ENCODE measurements at regions not wholly inside any gene's neighbourhood (a gene's known extent, or its start where the extent isn't known, plus 50 kb on each side); places are given as distances from the start of the nearest gene placed in this dataset.

- DNase-seq: no peak
These were observed 501.6 kb downstream of the MID1IP1 start for GRCh38 chrX:39302838-39303237.

DNA sequence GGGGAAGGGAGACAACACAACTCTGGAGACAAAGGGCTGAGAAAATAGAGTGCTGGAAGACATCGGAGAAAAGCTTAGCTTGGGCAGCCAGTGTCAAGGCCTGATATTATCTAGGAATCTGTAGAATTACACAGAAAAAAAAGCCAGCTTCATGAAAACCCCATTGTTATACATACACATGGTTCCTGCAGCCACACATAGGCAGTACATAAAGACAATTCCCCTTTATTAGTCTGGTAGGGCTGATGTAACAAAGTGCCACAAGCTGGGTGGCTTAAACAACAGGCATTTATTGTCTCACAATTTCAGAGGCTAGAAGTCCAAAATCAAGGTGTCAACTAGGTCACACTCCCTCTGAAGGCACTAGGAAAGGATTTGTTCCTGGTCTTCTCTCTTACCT is 503.5 kb downstream of the MID1IP1 start:
- DNase-seq: no peak

DNA sequence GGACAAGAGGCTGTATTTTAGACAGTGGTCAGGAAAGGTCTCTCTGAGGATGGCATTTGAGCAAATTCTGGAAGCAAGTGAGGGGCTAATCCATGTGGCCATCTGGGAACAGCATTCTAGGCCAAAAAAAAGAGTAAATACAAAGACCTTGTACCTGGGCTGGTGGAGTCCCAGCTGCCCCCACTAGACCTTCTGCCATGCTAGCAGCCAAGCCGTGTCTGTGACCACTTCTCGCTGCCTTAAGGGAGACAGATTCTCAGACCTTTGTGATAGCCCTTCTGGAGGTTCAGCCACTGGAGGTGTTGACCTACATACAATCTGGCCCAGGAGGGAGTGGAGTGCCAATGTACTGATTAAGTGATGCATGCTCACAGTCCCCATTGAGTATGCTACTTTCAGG is 506.2 kb downstream of the MID1IP1 start:
- DNase-seq: no peak

DNA sequence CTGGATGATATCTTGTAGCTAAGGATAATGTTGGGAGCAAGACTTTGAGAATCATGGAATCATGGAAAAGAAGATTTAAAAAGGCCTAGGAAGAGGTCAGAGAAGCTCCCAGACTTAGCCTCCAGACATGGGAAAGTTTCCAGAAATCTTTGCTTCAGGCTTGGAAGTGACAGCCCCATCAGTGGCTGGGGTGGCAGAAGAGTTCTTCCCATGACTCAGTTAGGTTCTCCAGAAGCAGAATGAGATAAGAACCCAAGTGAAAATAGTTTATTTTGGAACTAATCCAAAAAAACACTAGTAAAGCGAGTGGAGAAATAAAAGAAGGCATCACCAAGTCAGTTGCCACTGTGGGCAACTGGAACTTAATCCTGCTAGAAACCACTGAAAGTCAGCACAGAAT is 506.9 kb downstream of the MID1IP1 start:
- DNase-seq: no peak

DNA sequence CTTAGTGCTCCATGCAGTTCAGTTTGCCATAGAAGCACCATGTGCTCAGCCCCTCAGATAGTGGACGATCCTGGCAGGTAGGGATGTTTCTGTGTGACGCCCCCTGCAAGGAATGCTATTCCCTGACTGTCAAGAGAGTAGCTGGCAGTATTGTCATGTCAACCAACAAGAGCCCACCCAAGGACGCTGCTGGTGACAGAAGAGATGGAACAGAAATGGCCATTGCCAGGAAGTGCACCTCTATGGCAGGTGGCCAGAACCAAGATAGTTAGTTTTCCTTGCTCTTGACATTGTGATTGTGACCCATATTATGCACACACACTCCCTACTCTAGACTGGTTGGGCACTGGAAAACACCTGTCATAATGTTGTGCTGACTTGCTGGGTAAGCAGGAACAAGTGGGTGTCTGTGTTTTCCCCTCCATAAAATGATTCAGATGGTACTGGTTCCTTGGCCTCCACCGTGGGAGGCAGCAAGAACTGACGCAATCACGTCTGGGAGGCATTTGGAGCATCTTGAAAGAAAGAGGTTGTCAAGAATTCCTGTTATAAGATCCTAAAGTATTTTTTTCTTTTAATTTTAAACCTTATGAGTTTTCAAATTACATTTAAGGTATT is 507.9 kb downstream of the MID1IP1 start:
- no peak for DNase-seq

DNA sequence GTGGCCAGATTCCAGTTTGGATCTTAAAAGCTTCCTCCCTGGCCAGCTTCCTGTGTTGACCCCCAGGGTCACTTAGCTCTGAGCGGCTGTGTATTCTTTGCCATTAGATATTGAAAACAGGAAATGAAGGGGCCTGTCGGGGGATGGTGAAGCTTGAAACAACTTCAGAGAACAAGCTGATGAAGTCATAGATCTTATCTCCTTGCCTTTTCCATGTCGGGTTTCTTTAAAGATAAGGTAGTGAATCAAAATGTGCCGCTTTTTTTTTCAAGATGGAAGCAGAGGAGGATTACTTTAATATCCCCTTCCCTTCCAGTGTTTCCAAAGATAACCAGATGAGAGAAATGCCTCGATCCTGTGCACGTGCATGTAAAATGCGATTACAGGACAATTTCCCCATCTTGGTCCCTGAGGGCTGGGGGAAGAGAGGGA is 508.5 kb downstream of the MID1IP1 start:
- DNase-seq: no peak

- DNase-seq: no peak
These were observed 509.6 kb downstream of the MID1IP1 start for GRCh38 chrX:39310891-39311290.

DNA sequence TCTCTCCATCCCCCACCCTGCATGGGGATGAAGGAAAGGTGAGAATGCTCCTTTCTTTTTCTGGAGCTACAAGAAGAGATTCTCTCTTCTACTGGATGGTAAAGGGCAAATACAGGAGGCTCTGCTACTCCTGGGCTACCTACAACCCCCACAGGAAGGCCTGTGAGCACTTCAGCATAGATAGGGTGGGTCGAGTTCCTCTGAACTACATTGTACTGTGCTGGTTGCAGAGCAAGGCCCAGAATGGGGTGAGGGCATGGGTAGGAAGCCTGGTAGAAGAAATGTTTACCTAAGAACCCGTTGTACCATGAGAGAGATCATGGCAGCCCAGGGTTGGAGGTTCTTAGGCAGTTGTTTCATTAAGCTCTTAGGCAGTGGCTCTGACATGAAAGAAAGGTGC is 510.4 kb downstream of the MID1IP1 start:
- DNase-seq: no peak

GRCh38 chrX:39313146-39313545 is 511.9 kb downstream of the MID1IP1 start:
- no peak for DNase-seq

- no peak for DNase-seq
These were observed 517.5 kb downstream of the MID1IP1 start for GRCh38 chrX:39318506-39319343.

- no peak for DNase-seq
These were observed 518.9 kb downstream of the MID1IP1 start for GRCh38 chrX:39320165-39320564.

- DNase-seq: no peak
These were observed 521.2 kb downstream of the MID1IP1 start for GRCh38 chrX:39322496-39322895.

GRCh38 chrX:39324233-39324930 is 523.1 kb downstream of the MID1IP1 start:
- DNase-seq: no peak

DNA sequence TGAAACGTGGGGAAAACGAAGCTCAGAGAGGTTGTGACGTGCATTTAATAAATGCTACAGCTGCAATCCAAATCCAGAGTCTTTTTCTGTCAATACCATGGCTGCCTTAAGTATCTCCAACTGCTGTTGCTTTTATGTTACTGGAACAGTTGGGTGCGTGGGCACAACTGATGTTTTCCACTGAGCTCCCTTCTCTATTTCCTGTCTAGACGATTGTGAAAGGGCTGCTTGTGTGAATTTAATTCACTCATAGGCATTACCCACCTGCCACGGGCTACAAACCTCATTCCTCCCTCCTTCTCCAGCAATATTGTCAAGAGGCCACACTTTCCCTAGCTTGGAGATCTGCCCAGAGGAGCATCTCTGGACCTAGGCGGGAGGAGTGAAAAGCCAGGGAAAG is 526.0 kb downstream of the MID1IP1 start:
- no peak for DNase-seq

DNA sequence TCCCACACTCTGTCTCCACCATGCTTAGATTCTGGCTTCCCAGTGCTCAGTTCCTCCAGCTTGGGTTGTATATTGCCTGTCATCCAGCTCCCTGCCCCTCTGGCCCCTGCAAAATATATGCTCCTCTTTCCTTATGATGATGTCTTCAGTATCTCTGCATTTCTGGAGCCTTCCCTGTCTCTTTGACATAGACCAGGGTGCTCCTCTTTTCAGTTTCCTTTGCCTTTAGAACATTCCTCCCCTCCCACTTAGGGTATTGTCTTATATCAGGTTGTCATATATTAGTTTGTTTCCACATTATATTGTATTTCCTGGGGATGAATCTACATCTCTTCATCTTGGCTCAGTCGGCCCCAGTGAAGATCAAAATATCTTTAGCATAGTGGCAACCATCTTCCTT is 526.4 kb downstream of the MID1IP1 start:
- no peak for DNase-seq

DNA sequence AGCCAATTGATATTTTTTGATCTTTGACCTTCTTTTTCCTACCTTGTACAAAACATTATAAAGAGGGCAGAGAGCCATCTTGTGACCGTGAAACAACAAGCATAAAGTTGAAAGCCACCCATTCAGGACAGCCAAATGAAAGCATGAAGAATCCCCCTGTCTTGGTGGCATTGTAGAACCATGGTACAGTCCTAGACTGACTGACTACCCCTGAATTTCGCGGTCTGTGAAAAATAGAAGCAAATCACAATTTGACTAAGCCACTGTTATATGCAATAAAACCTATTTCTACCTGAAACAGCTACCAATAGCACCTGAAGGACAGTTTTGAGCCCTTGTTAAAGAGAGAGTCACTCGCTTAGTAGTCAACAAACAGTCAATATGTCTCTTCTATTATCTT is 527.4 kb downstream of the MID1IP1 start:
- no peak for DNase-seq

DNA sequence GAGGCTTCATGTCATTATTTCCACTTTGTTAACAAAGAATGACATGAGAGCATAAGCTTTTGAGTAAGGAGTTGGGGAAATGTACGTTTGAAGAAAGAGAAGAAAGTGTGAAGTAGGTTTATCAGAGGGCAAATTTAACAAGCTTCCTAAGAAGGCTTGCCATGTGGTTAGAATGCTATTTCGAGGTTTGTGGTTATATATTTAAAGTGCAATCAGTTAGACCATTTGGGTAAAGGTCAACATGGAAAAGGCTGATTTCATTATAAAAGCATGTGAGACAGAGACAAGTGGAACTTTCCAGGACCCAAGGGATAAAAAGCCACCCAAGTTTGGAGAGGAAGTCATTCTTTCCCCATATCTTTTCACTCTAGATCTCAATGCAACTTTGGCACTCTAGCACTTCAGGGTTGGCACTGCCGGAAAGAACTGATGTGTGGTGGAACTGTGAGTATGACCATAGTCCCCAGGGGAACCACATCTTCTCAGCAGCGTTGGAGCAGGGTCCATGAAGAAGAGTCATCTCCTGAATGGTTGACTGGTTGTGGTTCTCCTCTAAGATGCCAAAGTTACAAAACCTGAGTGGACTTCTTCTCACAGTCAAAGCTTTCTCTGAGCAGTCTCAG is 529.9 kb downstream of the MID1IP1 start:
- DNase-seq: no peak

DNA sequence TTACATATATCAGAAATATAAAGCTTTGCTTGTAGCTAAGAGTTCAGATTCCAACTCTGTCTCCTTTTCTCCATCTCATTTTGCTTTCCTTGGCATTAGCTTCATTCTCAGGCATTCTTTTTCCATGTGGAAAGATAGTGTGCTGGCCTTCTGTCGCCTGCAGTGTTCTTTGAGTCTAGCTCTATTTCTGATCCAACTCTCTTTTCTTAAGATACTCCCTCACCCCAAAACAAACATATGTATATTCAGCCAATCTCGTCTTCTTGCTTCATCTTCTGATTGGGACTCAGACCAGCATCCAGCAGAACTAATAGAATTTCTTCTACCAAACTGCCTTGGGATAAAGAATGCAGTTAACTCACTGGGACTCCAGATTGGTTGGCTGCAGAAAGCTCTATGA is 532.2 kb downstream of the MID1IP1 start:
- no peak for DNase-seq

DNA sequence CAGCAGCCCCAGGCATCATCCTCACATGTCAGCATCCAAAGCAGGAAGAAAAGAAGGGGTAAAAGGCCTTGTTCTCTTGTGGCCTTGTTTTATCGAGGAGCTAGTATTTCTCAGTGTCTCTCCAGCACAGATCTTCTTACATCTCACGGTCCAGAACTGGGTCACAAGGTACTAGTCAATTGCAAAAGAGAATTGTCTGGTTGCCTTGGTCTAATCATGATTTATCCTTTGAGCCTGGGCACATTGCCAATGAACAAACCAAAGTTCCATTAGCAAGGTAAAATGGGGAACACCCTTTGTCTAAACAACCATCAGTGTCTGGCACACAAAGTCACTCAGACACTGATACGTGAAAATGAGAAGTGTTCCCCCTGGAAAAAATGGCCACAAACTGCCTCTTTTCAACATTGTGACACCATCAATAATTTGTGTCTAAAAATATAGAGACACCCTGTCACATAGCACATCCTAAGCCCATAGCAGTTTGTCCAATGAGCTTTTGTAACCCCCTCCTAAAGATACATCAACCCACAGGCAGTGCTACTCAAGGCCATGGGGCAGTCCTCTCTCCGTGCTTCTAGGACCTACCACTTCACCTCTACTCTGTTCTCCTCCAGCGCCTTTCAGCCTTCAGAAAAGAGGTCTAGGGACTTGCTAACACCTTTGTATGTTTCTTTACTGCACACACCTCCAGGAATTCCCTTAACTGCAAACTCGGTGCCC is 534.4 kb downstream of the MID1IP1 start:
- DNase-seq: no peak

- no peak for DNase-seq
These were observed 535.5 kb downstream of the MID1IP1 start for GRCh38 chrX:39336671-39337311.

DNA sequence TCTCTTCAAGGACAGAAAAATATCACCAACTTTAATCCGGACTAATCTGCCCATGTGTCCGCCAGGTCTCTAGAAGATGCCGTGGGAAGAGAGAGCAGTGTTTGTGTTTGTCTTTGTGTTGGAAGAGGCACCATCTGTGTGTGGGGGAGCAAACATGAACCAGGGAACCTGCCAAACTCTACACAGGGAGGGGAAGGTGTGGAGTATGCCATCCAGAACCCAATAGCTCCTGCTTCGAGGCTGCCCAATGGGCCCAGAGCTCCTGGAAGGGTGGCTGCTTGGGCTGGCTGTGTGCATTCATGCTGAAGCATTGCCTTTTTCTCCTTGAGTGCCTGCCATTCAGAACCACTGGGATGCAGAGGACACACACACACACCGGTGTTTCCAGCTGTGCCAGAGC is 536.2 kb downstream of the MID1IP1 start:
- no peak for DNase-seq

DNA sequence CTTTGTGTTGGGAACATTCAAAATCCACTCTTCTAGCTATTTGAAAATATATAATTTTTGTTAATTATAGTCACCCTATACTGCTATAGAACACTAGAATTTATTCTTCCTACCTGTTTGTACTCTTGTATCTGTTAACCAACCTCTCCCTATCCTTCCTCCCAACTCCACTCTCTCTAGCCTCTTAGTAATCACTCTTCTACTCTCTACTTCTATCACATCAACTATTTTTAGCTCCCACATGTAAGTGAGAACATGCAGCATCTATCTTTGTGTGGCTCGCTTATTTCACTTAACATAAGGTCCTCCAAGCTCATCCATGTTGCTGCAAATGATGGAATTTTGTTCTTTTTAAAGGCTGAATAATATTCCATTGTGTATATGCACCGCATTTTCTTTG is 537.3 kb downstream of the MID1IP1 start:
- no peak for DNase-seq

Measured in AML-193 (cell line).